Testis (tissue), 2 donors: ENCODE measurements at regions not wholly inside any gene's neighbourhood (a gene's known extent, or its start where the extent isn't known, plus 50 kb on each side); places are given as distances from the start of the nearest gene placed in this dataset.

Source experiments
- CTCF ChIP-seq, 3 experiments: fragments of 450-650 bp in 2 of 3; fragments of 200-600 bp in 1 of 3; sonication (generic) in 1 of 3; IDR thresholded peaks; one replicate each; pipeline ENCODE4 v1.5.1; 2016 to 2019; ENCODE audit warnings: antibody characterized with exemption in 3 of 3, mild to moderate bottlenecking in 2 of 3, moderate library complexity in 1 of 3
- POLR2A ChIP-seq: fragments of 450-650 bp; IDR thresholded peaks from one replicate; pipeline ENCODE4 v1.6.1; 2017; ENCODE audit warnings: antibody characterized with exemption, mild to moderate bottlenecking, moderate library complexity

DNA sequence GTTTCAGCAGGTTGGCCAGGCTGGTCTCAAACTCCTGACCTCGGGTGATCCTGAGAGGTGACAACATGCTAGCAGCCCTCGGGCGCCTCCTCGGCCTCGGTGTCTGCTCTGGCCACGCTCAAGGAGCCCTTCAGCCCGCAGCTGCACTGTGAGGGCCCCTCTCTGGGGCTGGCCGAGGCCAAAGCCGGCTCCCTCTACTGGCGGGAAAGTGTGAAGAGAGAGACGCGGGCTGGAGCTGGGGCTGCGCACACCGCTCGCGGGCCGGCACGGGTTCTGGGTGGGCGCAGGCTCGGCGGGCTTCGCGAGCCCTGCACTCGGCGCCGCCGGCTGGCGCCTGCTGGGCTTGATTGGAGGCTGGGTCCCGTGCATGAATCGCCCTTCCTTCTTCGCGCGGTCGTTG, 80.8 kb upstream of the RBM24 start:
- TF ChIP-seq CTCF (IDR thresholded peaks at IDR 0.05), result no peak
- TF ChIP-seq POLR2A, result no peak
